ENCODE measurements at regions not wholly inside any gene's neighbourhood (a gene's known extent, or its start where the extent isn't known, plus 50 kb on each side); places are given as distances from the start of the nearest gene placed in this dataset.

DNA sequence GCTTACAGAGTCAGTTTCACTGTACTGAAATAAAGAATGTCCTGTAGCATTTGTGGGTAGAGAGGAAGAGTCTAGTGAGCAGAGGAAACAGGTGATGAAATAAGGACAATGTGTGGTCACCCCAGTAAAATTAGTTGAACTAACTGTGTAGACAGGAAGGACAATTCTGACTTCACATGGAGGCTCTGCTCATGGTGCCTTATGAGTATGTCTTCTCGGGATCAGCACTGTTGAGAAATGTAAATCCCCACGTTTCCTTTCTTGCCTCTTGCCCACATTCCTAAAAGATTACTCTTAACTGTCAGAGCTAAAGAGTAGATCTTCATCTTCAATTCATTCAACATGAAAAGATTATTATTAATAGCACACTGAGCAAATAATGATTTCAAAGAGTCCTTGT lies 113.2 kb upstream of the FLRT2 start:
- peak; percentile 94 for DNase-seq (ENCODE audit: low read depth)
- no peak overlapping the region for H3K4me3 ChIP-seq (ENCODE audit: low read depth, low read length)
- TF ChIP-seq, protein P1, sequence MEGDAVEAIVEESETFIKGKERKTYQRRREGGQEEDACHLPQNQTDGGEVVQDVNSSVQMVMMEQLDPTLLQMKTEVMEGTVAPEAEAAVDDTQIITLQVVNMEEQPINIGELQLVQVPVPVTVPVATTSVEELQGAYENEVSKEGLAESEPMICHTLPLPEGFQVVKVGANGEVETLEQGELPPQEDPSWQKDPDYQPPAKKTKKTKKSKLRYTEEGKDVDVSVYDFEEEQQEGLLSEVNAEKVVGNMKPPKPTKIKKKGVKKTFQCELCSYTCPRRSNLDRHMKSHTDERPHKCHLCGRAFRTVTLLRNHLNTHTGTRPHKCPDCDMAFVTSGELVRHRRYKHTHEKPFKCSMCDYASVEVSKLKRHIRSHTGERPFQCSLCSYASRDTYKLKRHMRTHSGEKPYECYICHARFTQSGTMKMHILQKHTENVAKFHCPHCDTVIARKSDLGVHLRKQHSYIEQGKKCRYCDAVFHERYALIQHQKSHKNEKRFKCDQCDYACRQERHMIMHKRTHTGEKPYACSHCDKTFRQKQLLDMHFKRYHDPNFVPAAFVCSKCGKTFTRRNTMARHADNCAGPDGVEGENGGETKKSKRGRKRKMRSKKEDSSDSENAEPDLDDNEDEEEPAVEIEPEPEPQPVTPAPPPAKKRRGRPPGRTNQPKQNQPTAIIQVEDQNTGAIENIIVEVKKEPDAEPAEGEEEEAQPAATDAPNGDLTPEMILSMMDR (IDR thresholded peaks at IDR 0.05; ENCODE audit: insufficient read depth, low read length, severe bottlenecking), result no peak
- peak; percentile 40 for FAIRE-seq
- no peaks in the 10 kb centered on the region for H3K36me3 ChIP-seq (ENCODE audit: control insufficient read depth, insufficient read depth, low read length)
- no peaks in the 10 kb centered on the region for H3K27me3 ChIP-seq (ENCODE audit: control insufficient read depth, insufficient read depth, low read length)

DNA sequence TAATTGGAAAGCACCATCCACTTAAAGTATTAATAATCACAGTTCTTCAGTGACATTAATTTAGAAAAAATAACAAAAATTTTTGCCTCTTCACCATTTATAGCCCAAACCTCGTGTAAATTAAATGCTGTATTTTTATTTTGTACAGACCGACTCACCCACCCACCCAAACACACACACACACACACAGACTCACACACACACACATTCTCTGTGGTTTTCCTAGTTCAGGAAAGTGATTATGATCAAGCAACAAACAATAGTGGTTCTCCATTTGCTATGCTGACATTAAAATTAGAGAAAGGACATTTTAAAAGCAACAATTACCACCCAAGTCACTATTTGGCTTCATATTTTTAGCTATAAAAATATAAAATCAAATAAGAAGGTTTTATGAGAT lies 112.5 kb upstream of the FLRT2 start:
- TF ChIP-seq, protein P1 (IDR thresholded peaks at IDR 0.05; ENCODE audit: insufficient read depth, low read length, severe bottlenecking), result no peak
- DNase-seq (ENCODE audit: low read depth), result no peak
- H3K27me3 ChIP-seq (ENCODE audit: control insufficient read depth, insufficient read depth, low read length), result no peaks in the 10 kb centered on the region
- H3K36me3 ChIP-seq (ENCODE audit: control insufficient read depth, insufficient read depth, low read length), result no peaks in the 10 kb centered on the region
- no peak for FAIRE-seq
- no peak overlapping the region for H3K4me3 ChIP-seq (ENCODE audit: low read depth, low read length)

DNA sequence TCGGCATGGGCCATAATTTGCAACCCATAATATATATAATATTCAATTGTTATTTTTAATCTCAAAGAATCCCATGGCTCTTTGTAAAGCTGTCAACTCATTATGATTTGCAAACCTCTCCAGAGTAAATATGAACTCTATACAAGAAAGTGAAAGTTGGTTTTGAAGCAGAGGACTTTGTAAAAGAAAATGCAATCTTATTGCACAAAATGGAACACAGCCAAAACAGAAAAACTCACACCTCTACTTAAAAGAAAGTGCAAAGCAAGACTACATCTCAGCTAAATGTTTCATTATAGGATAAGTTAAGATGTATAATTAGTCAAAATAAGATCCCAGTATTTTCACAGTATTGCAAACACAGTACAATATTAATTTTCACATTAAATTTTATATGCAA lies 111.2 kb upstream of the FLRT2 start:
- TF ChIP-seq, protein P1 (IDR thresholded peaks at IDR 0.05; ENCODE audit: insufficient read depth, low read length, severe bottlenecking), result no peak
- FAIRE-seq, result no peak
- H3K27me3 ChIP-seq (ENCODE audit: control insufficient read depth, insufficient read depth, low read length), result no peaks in the 10 kb centered on the region
- no peaks in the 10 kb centered on the region for H3K36me3 ChIP-seq (ENCODE audit: control insufficient read depth, insufficient read depth, low read length)
- no peak overlapping the region for H3K4me3 ChIP-seq (ENCODE audit: low read depth, low read length)
- DNase-seq (ENCODE audit: low read depth), result no peak

DNA sequence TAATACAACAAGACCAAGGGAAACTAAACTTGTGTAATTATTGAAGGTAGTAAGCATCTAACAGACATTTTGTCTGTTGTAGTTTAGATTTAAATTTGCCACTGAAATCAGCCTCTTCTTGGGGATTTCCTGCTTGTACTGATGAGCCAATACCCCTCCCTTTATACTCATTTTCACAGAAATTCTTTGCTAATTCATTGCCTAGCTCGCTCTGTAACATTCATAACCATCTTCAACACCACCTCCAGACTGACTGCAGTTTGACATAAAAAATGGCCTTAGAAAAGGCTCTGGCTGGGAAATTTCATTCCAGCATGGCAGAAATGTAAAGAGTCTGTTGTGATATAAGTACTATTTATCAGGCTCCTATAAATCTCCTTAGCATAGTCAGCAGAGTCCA lies 109.7 kb upstream of the FLRT2 start:
- Histone ChIP-seq H3K27me3 (ENCODE audit: control insufficient read depth, insufficient read depth, low read length) (no peaks in the 10 kb centered on the region), H3K36me3 (ENCODE audit: control insufficient read depth, insufficient read depth, low read length) (no peaks in the 10 kb centered on the region), H3K4me3 (ENCODE audit: low read depth, low read length) (no peak overlapping the region)
- TF ChIP-seq, protein P1 (IDR thresholded peaks at IDR 0.05; ENCODE audit: insufficient read depth, low read length, severe bottlenecking), result no peak
- no peak for FAIRE-seq
- no peak for DNase-seq (ENCODE audit: low read depth)

DNA sequence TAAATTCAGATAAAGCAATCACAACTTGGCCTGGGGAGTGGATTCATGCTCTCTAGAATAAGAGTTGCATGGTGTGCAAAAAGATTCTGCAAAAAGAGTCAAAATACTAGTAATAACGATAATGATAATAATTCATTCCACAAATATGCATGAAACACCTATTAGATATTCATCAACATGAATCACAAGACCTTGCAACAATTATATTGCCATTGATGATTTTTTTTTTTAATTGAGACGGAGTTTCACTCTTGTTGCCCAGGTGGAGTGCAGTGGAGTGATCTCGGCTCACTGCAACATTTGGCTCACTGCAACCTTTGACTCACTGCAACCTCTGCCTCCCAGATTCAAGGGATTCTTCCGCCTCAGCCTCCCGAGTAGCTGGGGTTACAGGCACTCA lies 109.2 kb upstream of the FLRT2 start:
- TF ChIP-seq, protein P1 (IDR thresholded peaks at IDR 0.05; ENCODE audit: insufficient read depth, low read length, severe bottlenecking), result no peak
- FAIRE-seq, result no peak
- Histone ChIP-seq H3K4me3 (ENCODE audit: low read depth, low read length) (no peak overlapping the region), H3K27me3 (ENCODE audit: control insufficient read depth, insufficient read depth, low read length) (no peaks in the 10 kb centered on the region), H3K36me3 (ENCODE audit: control insufficient read depth, insufficient read depth, low read length) (no peaks in the 10 kb centered on the region)
- DNase-seq (ENCODE audit: low read depth), result peak; percentile 42

DNA sequence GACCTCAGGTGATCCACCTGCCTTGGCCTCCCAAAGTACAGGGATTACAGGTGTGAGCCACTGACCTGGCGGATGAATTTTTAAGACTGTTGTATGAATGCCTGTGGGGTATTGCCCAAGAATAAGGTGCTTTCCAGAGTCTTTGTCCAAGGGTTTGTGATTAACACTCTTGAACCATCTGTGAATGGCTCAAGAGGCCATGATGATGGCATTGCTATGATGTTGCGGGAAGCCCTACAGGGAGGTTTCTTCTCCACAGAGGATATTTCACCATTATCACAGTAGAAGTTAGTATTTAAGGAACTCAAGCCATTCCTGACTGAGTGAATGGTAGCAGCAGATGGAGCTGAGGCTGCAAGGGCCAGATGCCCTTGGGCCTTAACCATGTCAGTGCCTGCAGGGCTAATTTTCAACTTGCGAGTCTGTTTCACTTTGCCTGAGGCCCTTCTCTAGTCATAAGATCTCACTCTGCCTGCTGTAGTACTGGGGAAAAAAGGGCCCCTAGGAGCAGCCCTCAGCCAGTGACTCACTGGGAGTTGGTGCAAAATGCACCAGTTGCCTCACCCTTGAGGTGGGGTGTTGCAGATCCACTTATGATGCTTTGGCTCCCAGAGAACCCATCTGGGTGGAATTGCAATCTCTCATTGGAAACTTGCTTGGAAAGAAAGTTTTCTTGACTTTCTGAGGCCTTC lies 108.6 kb upstream of the FLRT2 start:
- FAIRE-seq, result no peak
- TF ChIP-seq, protein P1 (IDR thresholded peaks at IDR 0.05; ENCODE audit: insufficient read depth, low read length, severe bottlenecking), result no peak
- Histone ChIP-seq H3K4me3 (ENCODE audit: low read depth, low read length) (no peak overlapping the region), H3K36me3 (ENCODE audit: control insufficient read depth, insufficient read depth, low read length) (no peaks in the 10 kb centered on the region), H3K27me3 (ENCODE audit: control insufficient read depth, insufficient read depth, low read length) (no peaks in the 10 kb centered on the region)
- DNase-seq (ENCODE audit: low read depth), result peak; percentile 89
